ENCODE measurements at regions not wholly inside any gene's neighbourhood (a gene's known extent, or its start where the extent isn't known, plus 50 kb on each side); places are given as distances from the start of the nearest gene placed in this dataset. TPM values are rescaled to one million over a fixed set of nuclear protein-coding genes. Genes with fewer than 3 reads are reported as not detected.

GRCh38 chr3:73294537-73294936, 233.1 kb downstream of the EBLN2 start:
- DNase-seq (ENCODE audit: low read depth), result no peak

GRCh38 chr3:73295876-73296635, 234.6 kb downstream of the EBLN2 start:
- no peak for DNase-seq (ENCODE audit: low read depth)

- DNase-seq (ENCODE audit: low read depth), result no peak
These were observed 235.4 kb downstream of the EBLN2 start for GRCh38 chr3:73296859-73297258.

- DNase-seq (ENCODE audit: low read depth), result no peak
These were observed 237.1 kb downstream of the EBLN2 start for GRCh38 chr3:73298243-73299183.

- no peak for DNase-seq (ENCODE audit: low read depth)
These were observed 237.8 kb downstream of the EBLN2 start for GRCh38 chr3:73299184-73299691.

- DNase-seq (ENCODE audit: low read depth), result no peak
These were observed 252.9 kb downstream of the EBLN2 start for GRCh38 chr3:73314151-73314951.

GRCh38 chr3:73315706-73316105, 254.2 kb downstream of the EBLN2 start:
- no peak for DNase-seq (ENCODE audit: low read depth)

- DNase-seq (ENCODE audit: low read depth), result no peak
These were observed 257.8 kb downstream of the EBLN2 start for GRCh38 chr3:73319179-73319769.

GRCh38 chr3:73321286-73321999, 260.0 kb downstream of the EBLN2 start:
- no peak for DNase-seq (ENCODE audit: low read depth)

- no peak for DNase-seq (ENCODE audit: low read depth)
These were observed 263.0 kb downstream of the EBLN2 start for GRCh38 chr3:73324203-73325155.

GRCh38 chr3:73326396-73326795, 264.9 kb downstream of the EBLN2 start:
- no peak for DNase-seq (ENCODE audit: low read depth)

- DNase-seq (ENCODE audit: low read depth), result no peak
These were observed 265.6 kb downstream of the EBLN2 start for GRCh38 chr3:73327052-73327451.

Small RNAs in the stretch of these regions (small RNA-seq; reads per million reads assigned to genes)
- not detected for gene RNU6-1270P

All from HT1080 (cell line).